ENCODE measurements at regions not wholly inside any gene's neighbourhood (a gene's known extent, or its start where the extent isn't known, plus 50 kb on each side); places are given as distances from the start of the nearest gene placed in this dataset.

DNA sequence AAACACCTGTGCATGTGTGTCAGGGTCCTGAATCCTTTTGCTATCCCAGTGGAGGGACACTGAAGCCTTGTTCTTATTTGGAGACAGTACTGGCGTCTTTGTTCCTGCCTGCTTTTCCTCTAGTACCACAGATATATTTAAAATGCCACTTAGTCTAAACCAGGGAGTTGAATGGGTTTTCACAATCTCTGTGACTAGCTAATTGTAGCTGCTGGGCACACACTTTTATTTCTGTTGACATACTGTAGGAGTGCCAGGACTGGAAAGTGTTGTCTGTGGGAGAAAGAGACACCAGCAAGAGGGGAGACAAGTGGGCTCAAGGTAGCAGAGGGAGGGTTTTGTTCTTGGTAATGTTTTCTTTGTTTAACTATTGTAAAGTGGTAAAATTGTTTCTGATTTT lies 174.0 kb upstream of the SV2C start:
- TF ChIP-seq, protein P1, sequence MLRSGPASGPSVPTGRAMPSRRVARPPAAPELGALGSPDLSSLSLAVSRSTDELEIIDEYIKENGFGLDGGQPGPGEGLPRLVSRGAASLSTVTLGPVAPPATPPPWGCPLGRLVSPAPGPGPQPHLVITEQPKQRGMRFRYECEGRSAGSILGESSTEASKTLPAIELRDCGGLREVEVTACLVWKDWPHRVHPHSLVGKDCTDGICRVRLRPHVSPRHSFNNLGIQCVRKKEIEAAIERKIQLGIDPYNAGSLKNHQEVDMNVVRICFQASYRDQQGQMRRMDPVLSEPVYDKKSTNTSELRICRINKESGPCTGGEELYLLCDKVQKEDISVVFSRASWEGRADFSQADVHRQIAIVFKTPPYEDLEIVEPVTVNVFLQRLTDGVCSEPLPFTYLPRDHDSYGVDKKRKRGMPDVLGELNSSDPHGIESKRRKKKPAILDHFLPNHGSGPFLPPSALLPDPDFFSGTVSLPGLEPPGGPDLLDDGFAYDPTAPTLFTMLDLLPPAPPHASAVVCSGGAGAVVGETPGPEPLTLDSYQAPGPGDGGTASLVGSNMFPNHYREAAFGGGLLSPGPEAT (IDR thresholded peaks at IDR 0.05; ENCODE audit: low read depth), result no peak
- TF ChIP-seq EED (IDR thresholded peaks at IDR 0.05; ENCODE audit: low read depth), result no peak
- no peak for TF ChIP-seq WRNIP1 (IDR thresholded peaks at IDR 0.05; ENCODE audit: borderline replicate concordance, low read depth, low read length)
- TF ChIP-seq, protein P2, sequence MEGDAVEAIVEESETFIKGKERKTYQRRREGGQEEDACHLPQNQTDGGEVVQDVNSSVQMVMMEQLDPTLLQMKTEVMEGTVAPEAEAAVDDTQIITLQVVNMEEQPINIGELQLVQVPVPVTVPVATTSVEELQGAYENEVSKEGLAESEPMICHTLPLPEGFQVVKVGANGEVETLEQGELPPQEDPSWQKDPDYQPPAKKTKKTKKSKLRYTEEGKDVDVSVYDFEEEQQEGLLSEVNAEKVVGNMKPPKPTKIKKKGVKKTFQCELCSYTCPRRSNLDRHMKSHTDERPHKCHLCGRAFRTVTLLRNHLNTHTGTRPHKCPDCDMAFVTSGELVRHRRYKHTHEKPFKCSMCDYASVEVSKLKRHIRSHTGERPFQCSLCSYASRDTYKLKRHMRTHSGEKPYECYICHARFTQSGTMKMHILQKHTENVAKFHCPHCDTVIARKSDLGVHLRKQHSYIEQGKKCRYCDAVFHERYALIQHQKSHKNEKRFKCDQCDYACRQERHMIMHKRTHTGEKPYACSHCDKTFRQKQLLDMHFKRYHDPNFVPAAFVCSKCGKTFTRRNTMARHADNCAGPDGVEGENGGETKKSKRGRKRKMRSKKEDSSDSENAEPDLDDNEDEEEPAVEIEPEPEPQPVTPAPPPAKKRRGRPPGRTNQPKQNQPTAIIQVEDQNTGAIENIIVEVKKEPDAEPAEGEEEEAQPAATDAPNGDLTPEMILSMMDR (IDR thresholded peaks at IDR 0.05 in 2 of 3, conservative IDR thresholded peaks at IDR 0.05 in 1 of 3; ENCODE audit: control insufficient read depth in 2 of 3, extremely low read depth in 1 of 3, insufficient read depth in 1 of 3, low read depth in 3 of 3, low read length in 3 of 3), result no peak
- TF ChIP-seq, protein P3, sequence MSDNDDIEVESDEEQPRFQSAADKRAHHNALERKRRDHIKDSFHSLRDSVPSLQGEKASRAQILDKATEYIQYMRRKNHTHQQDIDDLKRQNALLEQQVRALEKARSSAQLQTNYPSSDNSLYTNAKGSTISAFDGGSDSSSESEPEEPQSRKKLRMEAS (IDR thresholded peaks at IDR 0.05; ENCODE audit: low read depth, low read length), result no peak
- TF ChIP-seq ESRRA (IDR thresholded peaks at IDR 0.05; ENCODE audit: low read length), result no peak
- no peak for TF ChIP-seq ZNF274 (IDR thresholded peaks at IDR 0.05; ENCODE audit: insufficient read depth, insufficient read length)
- no peak for TF ChIP-seq IKZF1 (conservative IDR thresholded peaks at IDR 0.05)
- no peak for TF ChIP-seq RBBP5 (conservative IDR thresholded peaks at IDR 0.05)
- no peak for TF ChIP-seq NBN (IDR thresholded peaks at IDR 0.05)
- TF ChIP-seq DPF2 (IDR thresholded peaks at IDR 0.05), result no peak
- no peak for TF ChIP-seq FOXK2 (IDR thresholded peaks at IDR 0.05)
- no peak for TF ChIP-seq SMC3 (IDR thresholded peaks at IDR 0.05; ENCODE audit: borderline replicate concordance, low read length)
- TF ChIP-seq CREM (IDR thresholded peaks at IDR 0.05; ENCODE audit: low read depth), result no peak
- no peak for TF ChIP-seq BHLHE40 (IDR thresholded peaks at IDR 0.05; ENCODE audit: borderline replicate concordance in 1 of 2, low read depth in 2 of 2, low read length in 1 of 2)
- TF ChIP-seq E4F1 (IDR thresholded peaks at IDR 0.05; ENCODE audit: borderline replicate concordance, partially characterized antibody), result no peak
- ChIA-PET SMC1A (ENCODE audit: uncharacterized antibody, unreplicated experiment) (no interaction called here), POLR2A (no interaction called here), CTCF (no interaction called here), RAD21 (ENCODE audit: unreplicated experiment) (no interaction called here)
- H3K9ac ChIP-seq (ENCODE audit: control insufficient read depth, insufficient read depth, low read length), result no peak overlapping the region
- H3K4me3 ChIP-seq, result no peak overlapping the region
- intact Hi-C loops (cut with micrococcal nuclease; ENCODE audit: unreplicated experiment) (no loop called here), in situ Hi-C loops (cut with MboI) (no loop called here)
- no peaks in the 10 kb centered on the region for H3K36me3 ChIP-seq (ENCODE audit: control insufficient read depth in 2 of 2, insufficient read depth in 2 of 2, low read length in 1 of 2)
- no peak overlapping the region for H3K4me2 ChIP-seq (ENCODE audit: control insufficient read depth, insufficient read depth)
- no peaks in the 10 kb centered on the region for H3K79me2 ChIP-seq (ENCODE audit: control insufficient read depth, insufficient read depth, low read length)
- H2AFZ ChIP-seq (ENCODE audit: control insufficient read depth, low read depth, low read length), result no peak overlapping the region
- FAIRE-seq (no peak), DNase-seq (ENCODE audit: low read depth, low spot score) (no peak), ATAC-seq (no peak)
- H4K20me1 ChIP-seq (ENCODE audit: control insufficient read depth, insufficient read depth), result no peaks in the 10 kb centered on the region
- no peaks in the 10 kb centered on the region for H3K27me3 ChIP-seq (replicated peaks in 1 of 2; ENCODE audit: control insufficient read depth in 2 of 2, insufficient read depth in 2 of 2, low read length in 1 of 2)
- WGBS (ENCODE audit: insufficient coverage, insufficient replicate concordance, low lambda C conversion rate, missing lambda C conversion rate), result 24% methylated on average over 1 of the region's 1 CpG
- no peaks in the 10 kb centered on the region for H3K4me1 ChIP-seq (ENCODE audit: control insufficient read depth, insufficient read depth, low read length)
- no peaks in the 10 kb centered on the region for H3K9me3 ChIP-seq (replicated peaks; ENCODE audit: control insufficient read depth, insufficient read depth, low read length)
- BruUV-seq (replicated peaks), result no TSS peak
- no peak overlapping the region for H3K27ac ChIP-seq (ENCODE audit: control insufficient read depth, insufficient read depth)
